NB4 (cell line): ENCODE measurements at regions not wholly inside any gene's neighbourhood (a gene's known extent, or its start where the extent isn't known, plus 50 kb on each side); places are given as distances from the start of the nearest gene placed in this dataset.

Source experiments
- DNase-seq: peaks from one replicate; pipeline ENCODE4 v3.0.0; 2010; ENCODE audit warnings: low read depth
- H3K4me3 ChIP-seq: one replicate; pipeline ENCODE4 v1.5.1; 2011; ENCODE audit warnings: mild to moderate bottlenecking, low read depth, low read length, moderate library complexity
- MYC ChIP-seq: IDR thresholded peaks from 2 replicates; pipeline ENCODE4 v1.6.1; 2011; ENCODE audit warnings: low read depth, low read length
- POLR2A ChIP-seq: IDR thresholded peaks from 2 replicates; pipeline ENCODE4 v1.6.1; 2011; ENCODE audit warnings: mild to moderate bottlenecking; ENCODE audit not compliant: insufficient read length; ENCODE audit errors: extremely low read depth
- TF ChIP-seq, protein P1 (sequence below): IDR thresholded peaks from one replicate; pipeline ENCODE4 v1.5.1; 2012; ENCODE audit warnings: low read depth, low read length
- TF ChIP-seq, protein P2 (sequence below): IDR thresholded peaks from 2 replicates; pipeline ENCODE4 v1.6.1; 2011; ENCODE audit warnings: low read depth, low read length

DNA sequence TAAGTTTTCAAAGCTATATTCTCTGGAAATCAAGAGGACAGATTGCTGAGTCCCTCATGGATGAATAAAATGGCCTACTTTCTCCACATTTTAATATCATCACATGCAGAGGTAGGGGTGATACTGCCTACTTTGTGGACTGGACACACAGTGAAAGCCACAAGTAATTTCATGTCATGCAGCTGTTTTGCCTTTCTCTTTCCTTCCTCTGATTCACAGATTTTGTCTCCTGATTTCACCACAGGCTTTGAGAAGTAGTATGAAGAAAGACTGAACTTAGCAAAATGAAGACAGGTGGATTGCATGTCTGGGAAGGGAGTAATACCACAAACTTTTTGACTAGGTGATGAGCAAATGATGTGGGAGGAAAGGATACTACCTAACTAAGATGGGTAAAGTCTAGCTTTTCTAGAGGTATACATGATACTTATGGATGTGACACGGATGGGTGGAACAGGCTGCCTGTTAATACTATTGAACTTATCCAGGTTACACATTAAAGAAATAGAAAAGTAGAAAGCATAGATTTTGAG, 478.4 kb upstream of the GOT2 start:
- H3K4me3 ChIP-seq = no peak overlapping the region
- DNase-seq = no peak
- TF ChIP-seq POLR2A (no peak), MYC (no peak)
- TF ChIP-seq, protein P1, sequence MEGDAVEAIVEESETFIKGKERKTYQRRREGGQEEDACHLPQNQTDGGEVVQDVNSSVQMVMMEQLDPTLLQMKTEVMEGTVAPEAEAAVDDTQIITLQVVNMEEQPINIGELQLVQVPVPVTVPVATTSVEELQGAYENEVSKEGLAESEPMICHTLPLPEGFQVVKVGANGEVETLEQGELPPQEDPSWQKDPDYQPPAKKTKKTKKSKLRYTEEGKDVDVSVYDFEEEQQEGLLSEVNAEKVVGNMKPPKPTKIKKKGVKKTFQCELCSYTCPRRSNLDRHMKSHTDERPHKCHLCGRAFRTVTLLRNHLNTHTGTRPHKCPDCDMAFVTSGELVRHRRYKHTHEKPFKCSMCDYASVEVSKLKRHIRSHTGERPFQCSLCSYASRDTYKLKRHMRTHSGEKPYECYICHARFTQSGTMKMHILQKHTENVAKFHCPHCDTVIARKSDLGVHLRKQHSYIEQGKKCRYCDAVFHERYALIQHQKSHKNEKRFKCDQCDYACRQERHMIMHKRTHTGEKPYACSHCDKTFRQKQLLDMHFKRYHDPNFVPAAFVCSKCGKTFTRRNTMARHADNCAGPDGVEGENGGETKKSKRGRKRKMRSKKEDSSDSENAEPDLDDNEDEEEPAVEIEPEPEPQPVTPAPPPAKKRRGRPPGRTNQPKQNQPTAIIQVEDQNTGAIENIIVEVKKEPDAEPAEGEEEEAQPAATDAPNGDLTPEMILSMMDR = no peak
- TF ChIP-seq, protein P2, sequence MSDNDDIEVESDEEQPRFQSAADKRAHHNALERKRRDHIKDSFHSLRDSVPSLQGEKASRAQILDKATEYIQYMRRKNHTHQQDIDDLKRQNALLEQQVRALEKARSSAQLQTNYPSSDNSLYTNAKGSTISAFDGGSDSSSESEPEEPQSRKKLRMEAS = no peak

DNA sequence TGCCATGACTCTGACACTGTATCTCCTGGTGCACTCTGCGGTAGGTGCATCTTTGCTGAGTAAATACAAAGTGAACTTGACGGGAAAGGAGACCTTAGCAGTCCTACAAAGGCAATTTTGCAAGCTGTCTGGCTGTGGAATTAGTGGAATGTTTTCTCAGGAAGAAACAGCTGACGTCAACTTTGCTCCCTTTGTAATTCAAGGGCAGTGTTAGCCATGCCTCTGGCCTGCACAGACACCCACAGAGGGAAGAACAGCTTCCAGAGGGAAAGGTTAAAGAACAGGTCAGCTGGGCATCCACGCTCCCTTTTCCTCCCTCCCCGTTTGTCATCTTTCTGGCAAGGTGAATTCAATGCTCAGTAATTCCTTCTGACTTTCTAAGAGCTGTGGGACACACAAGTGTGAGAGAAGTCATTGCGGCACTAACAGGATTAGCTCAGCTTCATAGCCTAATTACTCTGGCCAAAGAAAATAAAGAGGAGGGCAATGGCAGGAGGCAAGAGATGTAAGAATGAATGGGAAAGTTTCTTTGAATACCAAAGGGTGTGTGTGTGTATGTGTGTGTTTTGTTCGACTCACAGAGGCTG, 476.9 kb upstream of the GOT2 start:
- no peak overlapping the region for H3K4me3 ChIP-seq
- no peak for TF ChIP-seq MYC
- TF ChIP-seq, protein P2 = no peak
- TF ChIP-seq, protein P1 = no peak
- TF ChIP-seq POLR2A = no peak
- DNase-seq = no peak

DNA sequence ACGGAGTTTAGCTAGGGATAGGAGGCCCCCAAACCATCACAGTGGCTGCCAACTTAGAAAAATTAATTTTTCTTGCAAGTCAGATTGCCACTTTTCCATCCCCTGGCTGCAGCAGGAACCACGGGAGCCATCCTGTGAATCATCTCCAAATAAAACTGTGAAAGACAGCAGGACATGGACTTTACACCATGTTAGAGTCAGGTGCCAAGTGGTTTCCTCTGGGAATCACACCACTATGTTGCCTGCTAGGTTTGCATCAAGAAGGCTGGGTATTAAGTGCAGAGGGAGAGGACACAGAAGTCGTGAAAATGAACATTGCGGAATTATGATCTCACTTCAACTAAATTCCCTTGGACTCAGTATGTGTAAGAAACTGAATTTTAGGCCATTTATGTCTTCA, 471.3 kb upstream of the GOT2 start:
- no peak for DNase-seq
- TF ChIP-seq, protein P1 = no peak
- TF ChIP-seq MYC (no peak), POLR2A (no peak)
- TF ChIP-seq, protein P2 = no peak

DNA sequence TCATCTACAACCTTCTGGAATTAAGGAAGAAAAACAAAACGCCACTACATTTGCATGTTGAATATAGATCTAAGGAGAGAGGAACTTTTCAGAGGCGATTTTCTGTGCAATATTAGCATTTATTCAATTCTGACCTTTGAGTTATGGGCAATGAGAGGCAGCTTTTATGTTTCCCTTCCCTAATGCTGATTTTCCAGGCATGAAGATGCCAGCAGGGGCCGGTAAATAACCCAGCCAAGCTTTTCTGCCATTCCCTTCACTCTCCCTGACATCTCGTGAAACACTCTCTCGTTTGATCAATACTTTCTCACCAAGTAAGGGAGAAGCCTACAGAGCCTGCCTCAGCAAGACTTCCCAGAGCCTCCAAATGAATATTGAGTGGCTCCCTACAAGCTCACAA, 470.5 kb upstream of the GOT2 start:
- H3K4me3 ChIP-seq = no peak overlapping the region
- TF ChIP-seq MYC = no peak
- no peak for TF ChIP-seq POLR2A
- TF ChIP-seq, protein P1 = no peak
- TF ChIP-seq, protein P2 = no peak
- no peak for DNase-seq

More for the DNA sequence above, 471.3 kb upstream of the GOT2 start:
- H3K4me3 ChIP-seq = no peak overlapping the region

DNA sequence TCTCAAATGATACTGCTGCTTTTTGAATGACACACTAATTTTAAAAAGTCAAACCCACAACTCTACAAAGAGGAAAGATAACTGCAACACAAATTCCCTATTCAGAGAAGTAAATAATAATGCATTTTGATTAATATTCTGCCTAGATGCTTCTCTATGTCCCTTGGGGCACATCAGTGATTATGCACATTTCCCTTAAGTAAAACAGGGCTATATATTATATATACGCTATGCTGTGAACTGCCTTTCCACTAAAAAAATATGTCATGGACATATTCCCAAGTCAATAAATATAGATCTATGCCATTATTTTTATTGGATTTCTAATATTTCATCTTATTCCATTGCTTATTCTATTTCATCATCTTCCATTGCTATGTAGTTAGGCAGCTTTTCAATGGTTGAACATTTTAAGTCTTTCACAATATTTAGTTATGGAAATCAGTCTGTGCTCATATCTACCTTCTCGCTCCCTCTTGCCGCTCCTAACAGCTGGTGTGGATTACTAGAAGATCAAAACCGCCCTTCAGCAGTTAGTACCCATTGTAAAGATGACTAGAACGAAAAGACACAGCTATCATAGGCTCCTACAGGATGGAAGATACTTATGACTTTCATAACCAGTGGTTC, 468.2 kb upstream of the GOT2 start:
- TF ChIP-seq, protein P2 = no peak
- no peak for TF ChIP-seq MYC
- TF ChIP-seq, protein P1 = no peak
- TF ChIP-seq POLR2A = no peak
- DNase-seq = no peak
- H3K4me3 ChIP-seq = no peak overlapping the region
